DOHH2 (cell line): ENCODE measurements at regions not wholly inside any gene's neighbourhood (a gene's known extent, or its start where the extent isn't known, plus 50 kb on each side); places are given as distances from the start of the nearest gene placed in this dataset.

Source experiments
- H3F3A ChIP-seq: fragments of 200-600 bp; sonication (generic), shearing (Covaris generic); 2 replicates; pipeline ENCODE4 v1.6.0; 2016; ENCODE audit warnings: antibody characterized with exemption, mild to moderate bottlenecking; ENCODE audit not compliant: control insufficient read depth, insufficient read depth
- H3K27ac ChIP-seq: fragments of 200-600 bp; sonication (generic); 2 replicates; pipeline ENCODE4 v1.5.1; 2014; ENCODE audit warnings: low read depth, mild to moderate bottlenecking, low read length, moderate library complexity
- H3K27me3 ChIP-seq: fragments of 200-600 bp; sonication (generic); 2 replicates; pipeline ENCODE4 v1.6.1; 2014; ENCODE audit warnings: mild to moderate bottlenecking, low read length, mixed read lengths; ENCODE audit not compliant: control insufficient read depth
- H3K36me3 ChIP-seq: fragments of 200-600 bp; sonication (generic); 2 replicates; pipeline ENCODE4 v1.6.1; 2014; ENCODE audit warnings: mild to moderate bottlenecking, low read length, moderate library complexity, mixed read lengths; ENCODE audit not compliant: control insufficient read depth
- H3K4me1 ChIP-seq: fragments of 200-600 bp; sonication (generic); 2 replicates; pipeline ENCODE4 v1.6.1; 2014; ENCODE audit warnings: mild to moderate bottlenecking, low read length, mixed read lengths; ENCODE audit not compliant: control insufficient read depth
- H3K4me2 ChIP-seq: fragments of 200-600 bp; sonication (generic); 2 replicates; pipeline ENCODE4 v1.6.0; 2014; ENCODE audit warnings: mild to moderate bottlenecking, low read length, moderate library complexity
- H3K4me3 ChIP-seq: fragments of 200-600 bp; sonication (generic); 2 replicates; pipeline ENCODE4 v1.5.1; 2014; ENCODE audit warnings: mild to moderate bottlenecking, low read length, mixed read lengths
- H3K79me2 ChIP-seq: fragments of 200-600 bp; sonication (generic); 2 replicates; pipeline ENCODE4 v1.6.1; 2014; ENCODE audit warnings: mild to moderate bottlenecking, low read length, mixed read lengths; ENCODE audit not compliant: control insufficient read depth
- H3K9me2 ChIP-seq: fragments of 200-600 bp; sonication (generic); replicated peaks from 2 replicates; pipeline ENCODE4 v1.6.1; 2014; ENCODE audit warnings: mild to moderate bottlenecking, low read length, mixed read lengths; ENCODE audit not compliant: control insufficient read depth
- H3K9me3 ChIP-seq: fragments of 200-600 bp; sonication (generic); 2 replicates; pipeline ENCODE4 v1.6.1; 2014; ENCODE audit warnings: antibody characterized with exemption, low read length, mixed read lengths; ENCODE audit not compliant: control insufficient read depth, insufficient read depth
- H4K20me1 ChIP-seq: fragments of 200-600 bp; sonication (generic); 2 replicates; pipeline ENCODE4 v1.6.0; 2014; ENCODE audit warnings: low read depth, mild to moderate bottlenecking, antibody characterized with exemption, low read length, moderate library complexity; ENCODE audit not compliant: control insufficient read depth, insufficient read depth
- EZH2phosphoT487 ChIP-seq: fragments of 200-600 bp; sonication (generic); IDR thresholded peaks from 2 replicates; pipeline ENCODE4 v1.6.1; 2017; ENCODE audit warnings: borderline replicate concordance, mild to moderate bottlenecking, antibody characterized with exemption, low read length, moderate library complexity, mixed read lengths
- TF ChIP-seq, protein P1 (sequence below): fragments of 200-600 bp; sonication (generic); IDR thresholded peaks from one replicate; pipeline ENCODE4 v1.5.1; 2014; ENCODE audit warnings: antibody characterized with exemption, mild to moderate bottlenecking, low read depth, low read length; ENCODE audit not compliant: poor library complexity, severe bottlenecking

DNA sequence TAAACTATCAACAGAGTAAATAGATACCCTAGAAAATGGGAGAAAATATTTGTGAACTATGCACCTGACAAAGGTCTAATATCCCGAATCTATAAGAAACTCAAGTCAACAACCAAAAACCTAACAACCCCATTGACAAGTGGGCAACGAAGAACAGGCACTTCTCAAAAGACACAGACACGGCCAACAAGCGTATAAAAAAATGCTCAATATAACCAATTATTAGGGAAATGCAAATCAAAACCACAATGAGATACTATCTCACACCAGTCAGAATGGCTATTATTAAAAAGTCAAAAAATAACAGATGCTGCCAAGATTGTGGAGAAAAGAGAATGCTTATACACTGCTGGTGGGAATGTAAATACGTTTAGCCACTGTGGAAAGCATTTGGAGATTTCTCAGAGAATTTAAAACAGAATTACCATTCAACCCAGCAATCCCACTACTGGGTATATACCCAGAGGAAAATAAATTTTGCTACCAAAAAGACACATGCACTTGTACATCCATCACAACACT is 63.2 kb upstream of the CAV2 start:
- no peak for TF ChIP-seq EZH2phosphoT487
- TF ChIP-seq, protein P1, sequence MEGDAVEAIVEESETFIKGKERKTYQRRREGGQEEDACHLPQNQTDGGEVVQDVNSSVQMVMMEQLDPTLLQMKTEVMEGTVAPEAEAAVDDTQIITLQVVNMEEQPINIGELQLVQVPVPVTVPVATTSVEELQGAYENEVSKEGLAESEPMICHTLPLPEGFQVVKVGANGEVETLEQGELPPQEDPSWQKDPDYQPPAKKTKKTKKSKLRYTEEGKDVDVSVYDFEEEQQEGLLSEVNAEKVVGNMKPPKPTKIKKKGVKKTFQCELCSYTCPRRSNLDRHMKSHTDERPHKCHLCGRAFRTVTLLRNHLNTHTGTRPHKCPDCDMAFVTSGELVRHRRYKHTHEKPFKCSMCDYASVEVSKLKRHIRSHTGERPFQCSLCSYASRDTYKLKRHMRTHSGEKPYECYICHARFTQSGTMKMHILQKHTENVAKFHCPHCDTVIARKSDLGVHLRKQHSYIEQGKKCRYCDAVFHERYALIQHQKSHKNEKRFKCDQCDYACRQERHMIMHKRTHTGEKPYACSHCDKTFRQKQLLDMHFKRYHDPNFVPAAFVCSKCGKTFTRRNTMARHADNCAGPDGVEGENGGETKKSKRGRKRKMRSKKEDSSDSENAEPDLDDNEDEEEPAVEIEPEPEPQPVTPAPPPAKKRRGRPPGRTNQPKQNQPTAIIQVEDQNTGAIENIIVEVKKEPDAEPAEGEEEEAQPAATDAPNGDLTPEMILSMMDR, result no peak
- H3K36me3 ChIP-seq, result no peaks in the 10 kb centered on the region
- no peaks in the 10 kb centered on the region for H3K79me2 ChIP-seq
- H3K27ac ChIP-seq, result no peak overlapping the region
- no peak overlapping the region for H3K4me3 ChIP-seq
- no peaks in the 10 kb centered on the region for H3K27me3 ChIP-seq
- H3K4me1 ChIP-seq, result no peaks in the 10 kb centered on the region
- no peaks in the 10 kb centered on the region for H3K9me2 ChIP-seq
- H4K20me1 ChIP-seq, result no peaks in the 10 kb centered on the region
- no peaks in the 10 kb centered on the region for H3F3A ChIP-seq
- no peaks in the 10 kb centered on the region for H3K9me3 ChIP-seq
- no peak overlapping the region for H3K4me2 ChIP-seq

DNA sequence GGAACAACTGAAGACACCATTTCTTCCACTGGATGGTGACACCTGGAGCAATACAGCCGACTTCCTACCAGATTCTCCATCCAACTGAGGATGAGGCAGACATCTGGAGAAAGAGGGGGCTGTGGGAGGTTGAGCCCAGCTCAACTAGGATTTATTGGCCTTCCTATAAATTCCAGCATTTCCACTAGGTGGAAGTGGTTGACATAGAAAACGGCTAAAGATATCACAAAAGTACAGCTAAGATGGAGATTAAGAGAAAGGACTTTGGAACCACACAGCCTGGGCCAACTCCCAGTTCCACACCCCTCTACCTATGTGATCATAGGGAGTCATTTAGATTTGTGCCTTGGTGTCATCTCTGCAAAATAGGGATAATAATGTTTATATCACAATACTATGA is 61.3 kb upstream of the CAV2 start:
- TF ChIP-seq, protein P1, result no peak
- TF ChIP-seq EZH2phosphoT487, result no peak
- H3K4me2 ChIP-seq, result no peak overlapping the region

DNA sequence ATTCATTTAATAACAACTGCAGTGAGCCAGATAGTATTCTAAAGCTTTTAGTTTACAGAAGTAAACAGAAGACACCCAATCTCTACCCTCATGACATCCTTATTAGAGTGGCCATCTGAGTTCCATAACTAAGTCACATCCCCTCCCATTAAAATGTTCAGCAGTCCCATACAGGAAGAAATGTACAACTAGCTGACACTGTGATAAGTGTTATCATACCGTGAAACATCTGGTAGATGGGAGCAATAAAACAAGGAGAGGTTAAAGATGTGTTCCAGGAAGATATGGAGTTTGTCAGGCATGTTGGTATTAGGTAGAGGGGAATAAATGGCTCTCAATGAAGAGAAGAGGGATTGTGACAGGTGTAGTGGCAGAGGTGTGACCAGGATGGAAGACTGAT is 60.5 kb upstream of the CAV2 start:
- no peaks in the 10 kb centered on the region for H3K4me1 ChIP-seq
- H3K4me3 ChIP-seq, result no peak overlapping the region
- TF ChIP-seq, protein P1, result no peak
- no peak for TF ChIP-seq EZH2phosphoT487
- no peak overlapping the region for H3K27ac ChIP-seq
- no peaks in the 10 kb centered on the region for H4K20me1 ChIP-seq
- H3K36me3 ChIP-seq, result no peaks in the 10 kb centered on the region
- no peaks in the 10 kb centered on the region for H3K9me3 ChIP-seq
- no peaks in the 10 kb centered on the region for H3K27me3 ChIP-seq
- H3K9me2 ChIP-seq, result no peaks in the 10 kb centered on the region
- no peaks in the 10 kb centered on the region for H3F3A ChIP-seq
- no peaks in the 10 kb centered on the region for H3K79me2 ChIP-seq
- H3K4me2 ChIP-seq, result no peak overlapping the region

More for the DNA sequence above, 61.3 kb upstream of the CAV2 start:
- no peaks in the 10 kb centered on the region for H3K27me3 ChIP-seq
- H3K9me2 ChIP-seq, result no peaks in the 10 kb centered on the region
- no peak overlapping the region for H3K4me3 ChIP-seq
- H3K4me1 ChIP-seq, result no peaks in the 10 kb centered on the region
- H3F3A ChIP-seq, result no peaks in the 10 kb centered on the region
- H3K36me3 ChIP-seq, result no peaks in the 10 kb centered on the region
- H3K9me3 ChIP-seq, result no peaks in the 10 kb centered on the region
- H3K79me2 ChIP-seq, result no peaks in the 10 kb centered on the region
- H3K27ac ChIP-seq, result no peak overlapping the region
- H4K20me1 ChIP-seq, result no peaks in the 10 kb centered on the region
